ENCODE measurements at regions not wholly inside any gene's neighbourhood (a gene's known extent, or its start where the extent isn't known, plus 50 kb on each side); places are given as distances from the start of the nearest gene placed in this dataset.

- no peak for DNase-seq (ENCODE audit: low spot score)
Observed at GRCh38 chr5:167652690-167653089, 638.8 kb upstream of the WWC1 start.

DNA sequence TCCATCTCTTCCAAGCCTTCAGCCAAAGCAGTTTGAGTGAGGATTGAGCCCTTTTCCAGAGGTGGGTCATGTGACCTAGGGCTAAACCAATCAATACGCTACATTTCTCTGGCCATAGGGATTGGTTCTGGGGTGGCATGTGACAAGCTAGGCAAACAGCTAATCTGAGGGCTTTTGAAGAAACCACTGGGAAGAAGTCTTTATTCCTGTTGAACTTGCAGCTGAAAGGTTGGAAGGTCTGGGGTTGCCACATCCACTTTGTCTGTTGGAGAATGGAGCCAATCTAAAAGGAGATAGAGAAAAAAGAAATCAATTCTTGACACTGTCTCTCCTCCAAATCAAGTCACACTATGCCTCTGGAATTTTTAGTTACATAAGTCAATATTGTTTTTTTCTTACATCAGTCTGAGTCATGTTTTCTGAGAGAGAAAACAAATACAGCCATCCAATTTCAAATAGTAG, 637.8 kb upstream of the WWC1 start:
- no peak for DNase-seq (ENCODE audit: low spot score)

DNA sequence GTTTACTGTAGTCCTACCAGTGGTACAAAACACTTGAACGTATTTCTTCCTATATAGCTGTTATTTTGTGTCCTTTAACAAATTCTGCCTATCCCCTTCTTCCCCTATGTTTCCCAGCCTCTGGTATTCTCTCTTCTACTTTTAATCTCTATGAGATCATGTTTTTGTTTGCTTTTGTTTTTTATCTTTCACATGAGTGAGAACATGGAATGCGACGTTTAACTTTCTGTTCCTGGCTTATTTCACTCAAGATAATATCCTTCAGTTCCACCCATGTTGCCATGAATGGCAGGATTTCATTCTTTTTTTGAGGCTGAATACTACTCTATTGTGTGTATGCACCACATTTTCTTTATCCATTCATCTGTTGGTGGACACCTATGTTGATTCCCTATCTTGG, 634.4 kb upstream of the WWC1 start:
- no peak for DNase-seq (ENCODE audit: low spot score)

- no peak for DNase-seq (ENCODE audit: low spot score)
Observed at GRCh38 chr5:167658889-167659288, 632.6 kb upstream of the WWC1 start.

- no peak for DNase-seq (ENCODE audit: low spot score)
Observed at GRCh38 chr5:167661605-167662004, 629.8 kb upstream of the WWC1 start.

DNA sequence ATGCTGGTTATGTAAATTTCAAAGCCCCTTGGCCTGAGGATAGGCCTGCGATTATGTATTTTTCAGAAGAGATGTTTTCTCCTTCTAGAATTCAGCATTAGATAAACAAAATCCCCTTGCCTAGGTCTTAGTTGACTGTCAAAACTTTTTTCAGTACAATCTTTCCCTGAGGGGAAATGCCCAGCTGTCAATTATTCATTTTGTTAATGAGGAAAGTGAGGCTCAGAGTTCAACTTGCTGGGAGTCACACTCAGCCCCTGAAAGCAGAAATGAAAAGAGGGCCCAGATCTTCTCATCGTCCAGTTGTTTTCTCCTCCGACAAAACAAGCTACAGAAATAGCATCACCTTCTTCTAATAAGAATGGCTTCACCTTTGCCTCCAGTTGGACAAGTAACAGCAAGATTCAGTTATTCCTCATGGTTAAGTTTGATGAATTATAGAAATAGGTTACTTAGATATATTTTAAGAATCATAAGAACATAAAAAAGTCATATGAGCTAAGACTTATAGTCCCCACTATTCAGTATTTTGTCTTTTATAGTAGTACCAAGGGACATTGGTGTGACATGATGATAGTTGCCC, 627.1 kb upstream of the WWC1 start:
- DNase-seq (ENCODE audit: low spot score): no peak

- no peak for DNase-seq (ENCODE audit: low spot score)
Observed at GRCh38 chr5:167665841-167666375, 625.5 kb upstream of the WWC1 start.

GRCh38 chr5:167671176-167671575, 620.3 kb upstream of the WWC1 start:
- no peak for DNase-seq (ENCODE audit: low spot score)

- DNase-seq (ENCODE audit: low spot score): no peak
Observed at GRCh38 chr5:167673942-167674341, 617.5 kb upstream of the WWC1 start.

DNA sequence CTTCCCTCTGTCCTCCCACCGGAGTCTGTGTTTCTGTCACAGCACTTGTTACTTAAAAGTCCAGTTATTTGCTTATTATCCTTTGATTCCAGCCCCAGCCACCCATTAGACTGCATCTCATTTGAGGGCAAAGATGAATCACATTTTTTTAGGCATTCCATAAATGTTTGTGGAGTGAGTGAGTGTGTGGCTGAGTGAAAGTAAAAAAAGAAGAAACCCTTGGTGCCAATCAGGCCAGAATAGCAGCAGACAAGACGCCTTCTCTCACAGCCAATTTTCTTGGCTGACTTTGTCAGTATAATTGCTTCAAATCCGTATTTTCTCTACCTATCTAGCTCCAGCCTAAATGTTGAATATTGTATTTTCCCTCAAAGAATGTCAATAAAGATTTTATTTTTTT, 613.0 kb upstream of the WWC1 start:
- no peak for DNase-seq (ENCODE audit: low spot score)

GRCh38 chr5:167684251-167684650, 607.2 kb upstream of the WWC1 start:
- DNase-seq (ENCODE audit: low spot score): no peak

DNA sequence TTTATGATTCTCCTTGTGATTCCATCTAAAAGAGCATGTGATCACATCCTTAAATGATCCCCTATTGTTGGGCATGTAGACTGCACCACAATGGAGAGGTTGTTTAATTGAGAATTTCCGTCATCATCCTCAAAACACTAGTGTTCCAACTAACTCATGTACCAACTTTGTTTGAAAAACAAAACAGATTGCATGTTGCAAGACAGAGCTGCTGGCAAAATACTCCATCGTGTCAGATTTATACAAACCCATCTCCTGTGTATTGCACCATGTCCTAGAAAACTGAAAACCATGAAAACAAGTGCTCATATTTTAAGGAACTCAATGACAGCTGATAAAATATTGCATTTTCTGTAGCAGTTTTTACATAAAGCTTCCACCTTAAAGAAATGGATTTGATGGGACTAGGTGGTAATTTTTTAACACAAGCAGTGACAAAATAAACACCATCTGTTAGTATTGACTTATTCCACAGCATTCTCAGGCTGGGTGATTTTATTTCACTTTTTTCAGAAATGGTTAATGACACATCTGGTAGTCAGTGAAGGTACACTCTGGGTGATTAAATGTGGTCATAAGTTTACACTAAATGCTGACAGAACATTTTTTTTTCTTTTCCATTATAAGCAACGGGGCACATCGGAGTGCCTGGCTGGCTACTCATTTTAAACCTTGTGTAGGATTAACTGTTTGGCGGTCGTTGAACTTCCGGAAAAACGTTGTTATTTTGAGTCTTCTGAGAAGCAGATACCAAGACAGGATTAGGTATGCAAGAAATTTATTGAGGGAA, 602.9 kb upstream of the WWC1 start:
- no peak for DNase-seq (ENCODE audit: low spot score)

GRCh38 chr5:167694325-167695147, 596.9 kb upstream of the WWC1 start:
- no peak for DNase-seq (ENCODE audit: low spot score)

DNA sequence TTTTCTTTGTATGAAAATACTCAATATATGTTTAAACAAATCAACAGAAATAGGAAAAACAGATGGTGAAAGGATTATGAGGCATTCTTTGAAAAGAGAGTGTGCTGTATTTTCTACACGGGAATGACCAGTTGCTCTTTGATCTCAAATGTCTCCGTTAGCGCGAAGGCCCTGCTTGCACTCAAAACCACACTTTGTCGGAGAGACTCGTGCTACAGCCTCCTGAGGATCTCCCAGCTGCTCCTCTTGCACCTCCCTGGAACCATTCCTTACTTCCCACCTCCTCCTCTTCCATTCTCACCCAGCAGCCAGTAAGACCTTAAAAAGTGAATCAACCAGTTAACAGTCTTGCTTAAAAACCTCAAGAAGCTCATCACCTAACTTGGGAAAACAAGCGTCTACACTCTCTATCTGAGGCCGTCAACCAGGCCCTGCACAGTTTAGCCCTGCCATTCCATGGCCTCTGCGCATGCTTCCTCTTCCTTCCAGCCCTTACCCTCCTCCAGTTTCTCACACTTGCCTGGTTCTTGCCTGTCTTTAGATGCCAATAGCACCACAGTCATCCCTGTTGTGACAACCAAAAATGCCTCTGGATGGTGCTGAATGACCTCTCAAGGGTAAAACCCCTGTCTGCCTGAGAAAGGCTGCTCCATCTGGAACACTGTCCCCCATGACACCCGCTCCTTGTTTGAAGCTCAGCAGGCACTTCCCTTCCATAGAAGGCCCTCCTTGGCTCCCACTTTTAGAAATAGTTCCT, 594.7 kb upstream of the WWC1 start:
- no peak for DNase-seq (ENCODE audit: low spot score)

DNA sequence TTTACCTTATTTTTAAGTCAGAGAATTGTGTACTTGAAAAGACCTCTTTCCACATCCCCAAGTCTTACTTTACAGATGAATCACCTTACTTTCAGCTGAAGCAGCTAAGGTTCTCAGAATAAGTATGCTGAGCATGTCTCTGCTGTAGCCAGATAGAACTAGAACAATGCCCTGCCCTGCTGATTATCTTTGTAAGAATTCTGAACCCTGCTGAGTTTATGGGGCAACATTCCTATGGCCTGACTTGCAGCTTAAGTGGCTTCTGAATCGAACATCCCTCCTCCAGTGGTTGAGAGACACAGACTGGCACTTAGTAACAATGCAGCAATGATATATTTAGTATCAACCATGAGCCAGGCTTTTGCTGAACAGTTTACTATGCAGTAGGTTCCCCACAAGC, 592.0 kb upstream of the WWC1 start:
- no peak for DNase-seq (ENCODE audit: low spot score)

DNA sequence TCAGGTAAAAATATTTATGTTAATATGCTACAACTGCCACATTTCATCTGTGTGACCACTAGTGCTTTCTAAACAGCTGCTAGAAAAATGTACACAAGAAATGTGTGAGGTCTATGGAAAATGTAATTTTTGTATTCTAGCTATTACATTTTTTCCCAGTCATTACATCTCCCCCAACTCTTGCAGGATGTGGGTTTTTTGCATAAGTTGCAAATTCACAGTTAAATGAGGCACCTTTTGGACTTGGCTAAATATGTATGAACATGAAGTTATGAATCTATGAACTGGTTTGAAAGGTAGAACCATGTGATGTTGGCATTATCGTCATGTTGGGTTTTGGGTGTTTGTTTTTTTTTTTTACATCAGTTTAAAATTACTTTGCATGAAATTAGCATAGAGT, 590.4 kb upstream of the WWC1 start:
- DNase-seq (ENCODE audit: low spot score): no peak

- no peak for DNase-seq (ENCODE audit: low spot score)
Observed at GRCh38 chr5:167702014-167702413, 589.4 kb upstream of the WWC1 start.

DNA sequence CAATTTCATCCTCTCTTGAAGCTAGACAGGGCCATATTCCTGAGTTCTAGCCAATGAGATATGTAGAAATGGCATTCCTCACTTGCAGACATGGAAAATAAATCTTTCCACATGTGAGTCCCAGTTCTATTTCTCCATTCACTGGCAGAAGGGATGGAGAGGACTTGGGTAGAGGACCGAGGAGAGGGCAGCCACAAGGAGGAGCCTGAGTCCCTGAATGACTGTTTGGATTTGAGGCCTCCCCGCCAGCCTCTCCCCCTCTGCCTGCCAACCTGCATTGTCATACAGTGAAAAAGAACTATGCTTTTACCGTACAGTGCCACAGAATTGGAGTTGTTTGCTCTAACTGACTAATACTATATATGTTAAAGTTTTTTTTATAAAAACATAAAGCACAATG, 583.0 kb upstream of the WWC1 start:
- no peak for DNase-seq (ENCODE audit: low spot score)

DNA sequence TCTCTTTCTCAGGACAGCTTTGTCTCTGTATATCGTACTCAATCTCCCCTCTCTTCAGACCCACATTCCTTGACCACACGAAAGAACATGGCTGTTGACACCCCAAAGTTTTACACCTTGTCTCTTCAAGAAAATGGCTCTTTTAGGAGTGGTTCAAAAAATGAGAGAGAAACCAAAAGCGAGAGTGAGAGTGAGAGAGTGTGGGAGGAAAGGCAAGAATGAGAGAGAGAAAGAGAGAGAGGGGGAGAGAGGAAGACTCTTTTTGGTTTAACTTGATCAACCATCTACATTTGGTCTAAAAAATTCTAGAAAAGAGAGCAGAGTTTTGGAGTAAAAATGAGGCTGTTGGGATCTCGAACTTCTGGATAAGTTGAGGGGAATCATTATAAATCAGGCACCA, 581.8 kb upstream of the WWC1 start:
- DNase-seq (ENCODE audit: low spot score): no peak

- DNase-seq (ENCODE audit: low spot score): no peak
Observed at GRCh38 chr5:167710444-167711073, 580.9 kb upstream of the WWC1 start.

DNA sequence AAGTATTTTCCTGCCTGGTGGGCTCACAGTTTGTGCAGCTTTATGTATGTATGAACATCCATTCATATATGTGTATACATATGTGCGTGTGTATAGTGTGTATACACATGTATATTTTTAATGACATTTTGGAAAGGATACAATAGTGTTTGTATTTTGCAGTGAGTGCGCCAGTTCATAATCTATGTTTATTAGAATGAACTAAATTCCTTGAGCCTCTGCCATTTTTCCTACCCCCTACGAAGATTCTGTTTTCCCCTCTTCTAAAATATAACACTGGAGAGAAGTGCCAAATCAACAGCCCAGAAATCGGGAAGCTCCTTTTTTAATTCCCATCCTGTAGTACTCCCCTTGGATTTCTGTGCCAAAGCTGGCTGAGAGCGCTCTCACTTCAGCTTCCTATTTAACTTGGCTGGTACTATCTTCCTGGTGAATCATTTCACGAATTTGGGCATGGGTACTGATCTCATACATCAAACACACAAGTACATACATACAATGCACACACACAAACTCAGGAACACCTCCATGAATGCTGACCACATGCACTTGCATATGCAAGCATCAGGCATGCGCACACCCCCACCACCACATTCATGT, 578.4 kb upstream of the WWC1 start:
- no peak for DNase-seq (ENCODE audit: low spot score)
